HG03280 (cell line): ENCODE measurements at regions not wholly inside any gene's neighbourhood (a gene's known extent, or its start where the extent isn't known, plus 50 kb on each side); places are given as distances from the start of the nearest gene placed in this dataset.
"Not testable (repeated sequence)": the region's sequence is repeated elsewhere in the genome, so short reads cannot be mapped to it uniquely, and the experiment has no call there.

ENCODE experiments used
- ATAC-seq: cut with Tn5 transposase; IDR thresholded peaks from one replicate; pipeline ENCODE4 v1.9.1; 2021; ENCODE audit warnings: mild to moderate bottlenecking, moderate library complexity; ENCODE audit not compliant: unreplicated experiment

DNA sequence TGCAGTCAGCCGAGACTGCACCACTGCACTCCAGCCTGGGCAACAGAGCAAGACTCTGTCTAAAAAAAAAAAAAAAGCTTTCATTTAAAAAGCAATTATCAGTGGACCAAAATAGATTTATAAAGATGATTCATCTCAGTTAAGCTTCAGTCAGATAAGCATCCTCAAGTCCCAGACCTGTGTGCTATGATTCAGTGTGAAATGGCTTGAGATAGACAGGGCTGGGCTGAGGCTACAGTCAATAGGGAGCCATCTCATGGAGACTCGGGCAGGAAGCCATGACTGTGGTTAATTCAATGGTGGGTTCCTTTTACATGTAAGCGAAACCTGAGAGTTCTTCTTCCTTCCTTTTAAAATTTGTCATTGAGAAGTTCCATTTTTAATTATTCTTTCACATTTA is 276.0 kb downstream of the TFAP2A start:
- no peak for ATAC-seq

DNA sequence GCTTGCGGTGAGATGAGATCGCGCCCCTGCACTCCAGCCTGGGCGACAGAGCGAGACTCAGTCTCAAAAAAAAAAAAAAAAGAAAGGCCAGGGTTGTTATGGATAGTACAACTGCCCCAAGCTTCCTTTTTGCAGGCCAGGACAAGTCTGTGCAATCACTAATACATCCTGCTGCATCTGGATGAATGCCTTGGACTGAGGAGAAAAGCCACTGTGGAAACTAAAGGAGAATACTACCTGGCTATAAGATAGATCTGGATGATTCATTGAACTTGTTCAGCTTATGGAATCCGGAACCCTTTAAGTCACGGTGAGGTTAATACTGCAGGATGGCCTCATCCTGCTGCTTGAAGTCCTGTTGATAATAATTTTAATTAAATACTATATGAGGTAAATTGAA is 278.2 kb downstream of the TFAP2A start:
- no peak for ATAC-seq

DNA sequence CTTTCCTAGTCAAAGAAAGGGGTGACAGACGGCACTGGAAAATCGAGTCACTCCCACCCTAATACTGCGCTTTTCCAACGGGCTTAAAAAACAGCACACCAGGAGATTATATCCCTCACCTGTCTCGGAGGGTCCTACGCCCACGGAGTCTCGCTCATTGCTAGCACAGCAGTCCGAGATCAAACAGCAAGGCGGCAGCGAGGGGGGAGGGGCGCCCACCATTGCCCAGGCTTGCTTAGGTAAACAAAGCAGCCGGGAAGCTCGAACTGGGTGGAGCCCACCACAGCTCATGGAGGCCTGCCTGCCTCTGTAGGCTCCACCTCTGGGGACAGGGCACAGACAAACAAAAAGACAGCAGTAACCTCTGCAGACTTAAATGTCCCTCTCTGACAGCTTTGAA is 280.7 kb downstream of the TFAP2A start:
- not testable (repeated sequence) for ATAC-seq

DNA sequence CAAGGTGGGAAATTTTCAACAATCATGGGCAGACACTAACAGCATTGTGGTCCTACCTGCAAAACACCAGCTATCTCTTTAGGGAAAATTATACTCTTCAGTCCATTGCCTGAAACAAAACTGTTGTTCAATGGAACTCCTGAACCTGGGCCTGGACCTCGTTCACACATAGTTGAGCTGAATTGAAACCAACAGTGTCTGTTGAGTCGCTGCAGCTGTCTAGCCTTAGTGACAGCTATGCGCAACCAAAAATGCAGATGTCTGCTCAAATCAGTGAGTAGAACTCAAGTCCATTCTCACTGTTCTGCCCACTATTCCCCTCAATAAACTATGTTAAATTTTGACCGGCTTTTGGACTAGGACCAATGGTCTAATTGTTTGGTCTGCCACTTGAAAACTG is 286.2 kb downstream of the TFAP2A start:
- ATAC-seq: no peak

DNA sequence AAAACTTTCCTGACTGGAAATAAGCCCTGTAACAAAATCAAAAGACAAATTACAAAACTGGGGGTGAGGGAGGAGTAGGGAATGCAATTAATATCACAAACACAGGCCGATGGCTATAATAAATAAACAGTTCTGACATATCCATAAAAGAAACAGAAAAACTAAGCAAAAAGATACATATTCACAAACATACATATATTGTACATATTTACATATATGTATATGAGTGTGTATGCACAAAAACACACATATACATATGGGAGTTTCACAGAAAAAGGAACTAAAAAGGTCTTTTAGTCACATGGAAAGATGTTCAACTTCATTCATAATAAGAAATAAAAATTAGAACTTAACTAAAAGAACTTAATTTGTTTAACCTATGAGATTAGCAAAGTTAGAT is 292.7 kb downstream of the TFAP2A start:
- no peak for ATAC-seq

DNA sequence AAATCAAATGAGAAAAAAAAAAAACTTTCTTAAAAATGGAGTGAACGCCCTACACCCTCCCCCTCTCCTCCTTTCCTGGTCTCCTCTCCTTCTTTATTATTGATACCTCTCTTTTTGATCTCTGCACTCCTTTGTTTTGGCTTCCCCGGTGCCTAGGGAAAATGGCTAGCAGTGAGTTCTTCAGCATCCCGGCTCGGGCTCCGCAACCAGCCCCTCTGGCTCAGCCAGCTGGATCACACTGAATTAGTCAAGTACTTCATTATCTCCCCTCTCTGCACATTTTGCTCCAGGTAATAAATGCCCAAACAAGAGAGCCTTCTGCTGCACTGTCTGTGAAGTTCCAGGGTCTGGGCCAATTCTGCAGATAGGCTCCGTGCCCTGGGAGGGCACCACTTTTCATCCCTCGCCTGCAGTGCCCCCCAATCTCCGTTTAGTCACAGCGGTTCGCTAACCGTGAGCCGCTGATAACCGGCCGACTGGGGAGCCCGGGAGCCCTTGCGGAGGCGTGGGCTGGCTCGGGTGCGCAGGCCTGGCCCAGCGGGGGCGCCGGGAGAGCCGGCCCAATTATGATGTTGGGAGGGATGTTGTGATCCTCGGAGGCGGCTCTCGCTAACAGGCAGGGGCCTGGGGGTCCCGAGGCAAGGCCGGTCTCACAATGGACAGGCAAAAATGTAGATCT is 301.9 kb downstream of the TFAP2A start:
- ATAC-seq: no peak

DNA sequence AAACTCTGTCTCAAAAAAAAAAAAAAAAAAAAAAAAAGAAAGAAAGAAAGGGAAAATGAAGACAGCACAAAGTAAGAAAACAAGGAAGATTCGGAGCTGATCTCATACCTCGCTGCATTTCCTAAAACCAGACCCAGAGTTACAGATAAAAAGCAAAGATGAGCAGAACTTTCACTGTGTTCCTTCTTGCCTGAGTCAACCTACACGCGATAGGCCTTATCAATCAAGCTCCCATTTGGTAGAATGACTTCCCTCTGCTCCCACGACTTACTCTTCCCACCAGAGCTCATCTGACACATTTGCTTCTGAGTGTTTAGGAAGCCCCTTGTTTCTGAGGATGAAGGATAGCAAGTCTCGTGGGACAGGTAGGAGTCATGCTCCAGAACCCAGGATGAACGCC is 302.9 kb downstream of the TFAP2A start:
- ATAC-seq: no peak

DNA sequence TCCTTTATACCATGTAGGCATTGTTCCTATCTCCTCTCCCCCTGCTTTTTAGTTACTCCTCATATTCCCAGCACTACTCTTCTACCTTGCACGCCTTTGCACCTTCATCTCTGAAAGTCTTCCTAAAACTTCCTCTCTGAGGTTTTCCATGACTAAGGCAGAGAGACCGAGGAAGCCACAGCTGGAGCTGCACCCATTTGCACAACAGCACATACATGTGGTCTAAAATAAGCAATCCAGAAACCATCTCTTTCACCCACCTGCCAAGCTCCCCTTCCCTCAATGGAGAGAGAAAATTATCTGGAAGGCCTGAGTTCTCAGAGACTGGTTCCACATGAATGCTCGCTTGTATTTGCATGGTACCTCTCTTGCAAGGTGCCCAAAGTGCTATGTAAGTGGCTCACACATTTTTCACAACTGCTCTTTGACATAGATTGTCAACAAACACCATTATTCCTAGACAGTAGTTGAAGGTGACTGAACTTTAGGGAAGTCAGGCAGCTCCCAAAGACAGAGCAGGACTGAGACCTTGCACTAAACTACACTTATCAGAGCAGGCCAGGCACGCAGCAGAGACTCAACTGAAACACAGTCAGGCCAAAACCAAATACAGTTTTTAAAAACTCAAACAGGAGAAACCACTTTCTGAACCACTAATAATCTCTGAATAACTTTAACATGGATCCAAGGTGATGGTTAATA is 313.2 kb downstream of the TFAP2A start:
- no peak for ATAC-seq

DNA sequence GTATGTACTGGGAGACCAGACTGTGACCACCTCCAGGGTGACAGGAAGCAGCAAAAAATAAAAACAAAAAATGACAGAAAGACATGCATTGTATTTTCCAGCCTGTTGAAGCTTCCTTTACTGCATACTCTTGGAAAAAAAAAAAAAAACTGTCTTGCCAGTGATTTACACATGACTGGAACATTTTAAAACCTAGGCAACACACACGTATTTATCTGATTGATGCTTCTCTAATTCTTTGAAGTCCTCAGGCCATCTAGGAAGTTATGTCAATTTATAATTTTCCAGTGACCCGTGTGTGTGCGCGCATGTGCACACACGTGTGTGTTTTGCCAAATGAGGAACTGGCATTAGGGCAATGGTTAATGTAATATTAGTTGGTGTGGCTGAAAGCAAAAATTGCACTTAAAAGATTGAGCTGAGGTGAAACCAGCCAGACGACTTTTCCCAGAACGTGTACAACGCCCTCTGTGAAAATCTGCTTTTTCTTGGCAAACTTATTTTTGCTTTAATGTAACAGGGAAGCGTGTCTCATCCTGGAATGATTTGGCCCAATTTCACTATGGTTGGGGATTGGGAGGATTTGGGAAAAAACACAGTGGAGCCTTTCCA is 315.2 kb downstream of the TFAP2A start:
- ATAC-seq: no peak

DNA sequence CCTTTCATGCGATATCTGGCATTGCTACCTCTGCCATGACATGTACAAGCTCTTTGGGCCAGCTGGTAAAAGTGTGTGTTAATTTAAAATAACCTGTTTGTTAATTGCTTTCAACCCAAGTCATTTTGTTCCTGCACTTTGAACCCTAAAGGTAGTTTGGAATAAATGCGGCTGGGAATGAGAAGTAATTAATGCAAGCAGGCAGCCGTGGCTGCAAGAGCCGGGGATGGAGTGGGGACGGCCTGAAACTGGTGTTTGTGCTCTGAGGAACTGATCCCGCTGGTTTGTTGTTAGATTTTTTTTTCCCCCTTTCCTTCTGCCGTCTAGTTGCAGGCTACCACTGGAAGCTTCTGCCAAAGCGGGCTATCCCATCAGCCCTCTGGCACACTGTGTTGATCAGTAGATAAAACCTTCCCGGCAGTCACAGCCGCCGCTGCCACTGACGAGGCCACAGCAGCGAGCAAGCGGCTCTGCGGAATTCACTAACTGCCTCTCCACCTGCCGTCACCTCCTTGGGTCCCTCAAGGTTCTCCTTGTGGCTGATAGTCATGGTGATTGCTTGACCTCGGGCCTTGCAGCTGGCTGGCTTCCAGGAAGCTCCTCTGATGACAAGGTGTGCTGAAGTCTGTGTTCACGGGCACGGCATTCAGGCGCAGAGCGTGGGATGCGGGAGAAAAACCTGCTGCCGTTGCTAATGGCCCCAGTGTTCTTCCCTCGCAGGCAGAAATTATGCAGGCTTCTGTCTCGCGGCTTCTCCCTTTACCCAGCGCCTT is 315.9 kb downstream of the TFAP2A start:
- ATAC-seq: no peak

DNA sequence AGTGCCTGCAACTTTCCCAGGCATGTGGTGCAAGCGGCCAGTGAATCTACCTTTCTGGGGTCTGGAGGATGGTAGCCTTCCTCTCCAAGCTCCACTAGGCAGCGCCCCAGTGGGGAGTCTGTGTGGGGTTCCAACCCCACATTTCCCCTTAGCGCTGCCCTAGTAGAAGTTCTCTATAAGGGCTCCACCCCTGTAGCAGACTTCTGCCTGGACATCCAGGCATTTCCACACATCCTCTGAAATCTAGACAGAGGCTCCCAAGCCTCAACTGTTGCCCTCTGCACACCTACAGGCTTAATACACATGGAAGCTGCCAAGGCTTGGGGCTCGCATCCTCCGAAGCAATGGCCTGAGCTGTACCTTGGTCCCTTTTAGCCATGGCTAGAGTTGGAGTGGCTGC is 321.6 kb downstream of the TFAP2A start:
- no peak for ATAC-seq

DNA sequence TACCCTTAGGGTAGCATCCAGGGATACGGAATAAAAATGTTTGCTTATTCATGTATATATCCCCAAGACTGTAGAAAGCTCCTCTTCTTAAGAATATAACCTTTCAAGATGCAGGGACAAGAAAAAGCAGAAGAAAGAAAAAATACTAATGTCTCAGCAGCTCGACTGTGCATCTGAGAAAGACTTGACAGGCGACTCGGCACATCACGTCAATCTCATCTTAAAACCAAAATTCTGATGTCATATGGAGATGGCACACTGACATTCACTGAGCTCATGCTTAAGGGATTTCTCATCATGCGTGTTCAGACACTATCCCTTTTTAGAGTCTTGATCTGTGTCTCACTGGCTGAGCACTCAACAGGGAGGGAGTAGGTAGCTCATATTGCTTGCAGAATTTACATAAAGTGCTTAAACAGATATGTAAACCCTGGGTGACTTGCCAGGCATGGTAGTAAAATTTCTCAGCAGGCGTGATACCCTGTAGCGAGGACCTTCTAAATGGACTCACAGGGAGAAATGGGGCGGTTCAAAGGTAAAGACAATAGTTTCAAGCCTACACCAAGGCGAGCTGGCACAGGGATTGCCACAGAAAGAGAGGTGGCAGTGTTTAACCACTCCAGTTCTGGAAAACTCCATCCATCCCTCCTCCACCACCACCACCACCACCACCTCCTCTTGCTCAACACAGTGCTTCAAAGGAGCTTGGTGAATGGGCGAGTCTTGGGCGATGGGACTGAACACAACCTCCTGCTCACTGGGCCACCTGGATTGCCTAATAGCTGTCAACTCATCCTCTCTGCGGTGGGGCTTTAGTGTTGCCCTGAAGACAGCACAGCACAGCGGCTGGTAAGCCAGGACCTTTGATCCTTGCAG is 330.5 kb downstream of the TFAP2A start:
- no peak for ATAC-seq

DNA sequence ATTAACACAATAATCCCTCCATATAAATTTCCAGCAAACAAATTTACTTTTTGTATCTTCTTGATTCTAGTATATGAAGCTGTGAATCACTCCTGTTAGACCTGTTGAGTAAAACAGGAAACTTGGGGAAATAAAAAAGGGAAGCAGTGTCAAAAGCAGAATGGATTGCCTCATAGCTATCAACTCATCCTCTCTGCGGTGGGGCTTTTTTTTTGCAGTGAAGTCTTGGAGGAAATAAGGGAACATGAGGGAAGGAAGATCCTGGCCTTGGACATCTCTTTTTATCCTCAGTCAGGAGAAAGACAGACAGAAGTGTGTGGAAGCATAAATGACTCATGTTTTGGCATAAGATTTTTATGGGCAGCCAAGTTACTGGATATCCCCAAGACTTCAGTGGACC is 332.5 kb downstream of the TFAP2A start:
- ATAC-seq: no peak

DNA sequence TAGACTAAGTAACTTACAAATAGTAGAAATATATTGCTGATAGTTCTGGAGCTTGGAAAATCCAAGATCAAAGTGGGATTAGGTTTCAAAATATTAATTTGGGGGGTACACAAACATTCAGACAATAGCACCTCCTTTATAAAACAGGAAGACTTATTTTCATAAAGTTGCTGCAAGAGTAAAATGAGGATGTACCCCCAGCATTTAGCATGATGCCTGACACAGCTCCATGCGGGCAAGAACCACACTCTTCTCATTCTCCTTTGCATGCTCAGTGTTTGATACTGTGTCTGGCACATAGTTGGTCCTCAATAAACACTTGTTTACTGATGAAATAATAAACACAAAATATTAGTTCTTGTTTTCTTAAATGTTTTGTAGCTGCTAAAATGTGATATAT is 332.9 kb downstream of the TFAP2A start:
- ATAC-seq: no peak

DNA sequence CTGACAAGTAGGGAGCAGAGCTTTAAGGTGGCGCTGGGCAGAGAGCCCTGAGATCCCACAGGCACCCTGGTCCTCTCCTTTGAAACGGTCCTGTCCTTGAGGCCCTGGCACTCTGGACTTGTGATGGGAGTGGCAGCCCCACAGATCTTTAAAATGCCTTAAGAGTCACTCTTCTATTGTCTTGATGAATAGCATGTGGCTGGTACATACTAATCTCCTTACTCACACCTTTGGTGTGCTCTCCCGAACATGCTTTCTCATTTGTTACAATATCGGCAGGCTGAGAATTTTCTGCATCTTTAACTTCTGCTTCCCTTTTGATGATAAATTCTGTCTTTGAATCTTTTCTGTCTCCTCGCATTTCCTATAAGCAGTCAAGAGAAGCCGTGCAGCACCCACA is 333.8 kb downstream of the TFAP2A start:
- ATAC-seq: no peak

DNA sequence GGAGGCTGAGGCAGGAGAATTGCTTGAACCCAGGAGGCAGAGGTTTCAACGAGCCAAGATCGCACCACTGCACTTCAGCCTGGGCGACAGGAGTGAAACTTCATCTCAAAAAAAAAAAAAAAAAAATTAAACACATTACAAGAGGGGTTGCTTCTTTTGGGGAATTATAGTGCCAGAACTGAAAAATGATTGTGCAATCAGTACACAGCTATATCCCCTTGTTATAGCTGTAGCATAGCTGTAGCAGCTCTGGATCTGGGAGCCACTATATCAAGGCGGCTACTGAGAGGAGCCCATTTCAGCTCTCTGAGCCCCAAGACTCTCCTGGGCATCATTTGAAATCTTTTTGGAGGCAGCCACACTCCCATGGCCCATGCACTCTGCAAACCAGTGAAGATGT is 334.3 kb downstream of the TFAP2A start:
- no peak for ATAC-seq

DNA sequence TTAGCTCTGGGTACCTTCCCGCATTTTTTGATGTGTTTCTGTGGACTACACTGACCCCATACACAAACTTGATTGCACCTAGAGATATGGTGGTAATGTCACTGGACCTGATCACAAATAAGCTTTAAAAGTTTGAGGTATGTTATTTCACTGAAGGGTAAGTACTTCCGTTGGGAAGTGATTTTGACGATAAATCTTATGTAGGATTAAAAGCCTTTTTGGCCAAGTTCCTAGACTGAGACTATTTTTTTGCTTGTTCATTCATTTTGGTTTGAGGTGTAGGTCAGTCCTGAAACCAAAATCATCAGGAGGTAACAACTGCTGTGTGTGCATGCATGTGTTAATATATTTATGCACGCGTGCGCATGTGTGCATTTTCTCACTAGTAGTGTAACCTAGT is 336.3 kb downstream of the TFAP2A start:
- no peak for ATAC-seq

DNA sequence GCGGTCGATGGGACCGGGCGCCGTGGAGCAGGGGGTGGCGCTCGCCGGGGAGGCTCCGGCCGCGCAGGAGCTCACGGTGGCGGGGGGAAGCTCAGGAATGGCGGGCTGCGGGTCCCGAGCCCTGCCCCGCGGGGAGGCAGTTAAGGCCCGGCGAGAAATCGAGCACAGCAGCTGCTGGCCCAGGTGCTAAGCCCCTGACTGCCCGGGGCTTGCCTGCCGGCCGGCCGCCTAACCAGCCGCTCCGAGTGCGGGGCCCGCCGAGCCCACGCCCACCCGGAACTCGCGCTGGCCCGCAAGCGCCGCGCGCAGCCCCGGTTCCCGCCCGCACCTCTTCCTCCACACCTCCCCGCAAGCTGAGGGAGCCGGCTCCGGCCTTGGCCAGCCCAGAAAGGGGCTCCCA is 340.1 kb downstream of the TFAP2A start:
- ATAC-seq: not testable (repeated sequence)

DNA sequence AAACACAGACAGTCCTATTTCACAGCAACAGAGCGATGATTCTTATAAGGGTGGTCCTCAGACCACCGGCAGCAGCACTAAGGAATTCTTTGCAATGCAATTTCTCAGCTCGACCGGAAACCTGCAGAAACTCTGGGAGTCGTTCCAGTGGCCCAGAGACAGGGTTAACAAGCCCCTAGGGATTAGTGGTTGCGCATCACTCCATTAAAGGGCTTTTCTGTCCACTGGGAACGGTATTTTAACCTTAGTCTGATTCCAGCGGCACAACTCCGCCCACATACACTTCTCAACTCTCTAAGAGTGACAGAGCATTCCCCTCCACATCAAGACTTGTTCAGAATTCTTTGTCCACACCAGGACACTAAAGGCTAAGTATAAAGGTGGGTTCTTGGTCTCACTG is 341.5 kb downstream of the TFAP2A start:
- ATAC-seq: no peak

DNA sequence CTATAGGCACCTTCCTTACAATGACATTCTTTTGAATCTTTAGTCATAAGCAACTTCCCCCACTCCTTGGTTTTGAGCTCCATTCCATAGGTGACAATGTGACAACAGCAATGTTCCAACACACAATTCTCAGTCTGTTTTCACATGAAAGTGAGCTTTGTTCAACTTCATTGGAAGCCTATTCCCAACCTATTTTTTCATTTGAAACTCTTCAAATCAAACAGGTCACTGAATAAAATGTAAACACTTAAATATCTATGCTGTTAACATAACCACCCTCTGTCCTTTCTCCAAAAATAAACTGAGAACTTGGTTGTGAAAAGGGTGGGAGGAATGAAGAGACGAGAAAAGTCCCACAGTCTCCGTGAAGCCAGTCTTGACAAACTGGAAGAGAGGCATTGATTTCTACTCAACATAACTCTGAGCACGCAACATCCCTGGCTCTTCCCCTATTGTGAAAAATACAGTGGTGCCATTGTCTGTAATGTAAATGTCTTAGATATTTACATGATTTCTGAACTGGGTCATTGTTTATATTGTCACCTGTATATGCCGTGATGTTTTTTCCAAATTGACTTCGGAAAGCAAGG is 343.1 kb downstream of the TFAP2A start:
- no peak for ATAC-seq
